ENCODE measurements at regions not wholly inside any gene's neighbourhood (a gene's known extent, or its start where the extent isn't known, plus 50 kb on each side); places are given as distances from the start of the nearest gene placed in this dataset.
"Not testable (repeated sequence)": the region's sequence is repeated elsewhere in the genome, so short reads cannot be mapped to it uniquely, and the experiment has no call there.

DNA sequence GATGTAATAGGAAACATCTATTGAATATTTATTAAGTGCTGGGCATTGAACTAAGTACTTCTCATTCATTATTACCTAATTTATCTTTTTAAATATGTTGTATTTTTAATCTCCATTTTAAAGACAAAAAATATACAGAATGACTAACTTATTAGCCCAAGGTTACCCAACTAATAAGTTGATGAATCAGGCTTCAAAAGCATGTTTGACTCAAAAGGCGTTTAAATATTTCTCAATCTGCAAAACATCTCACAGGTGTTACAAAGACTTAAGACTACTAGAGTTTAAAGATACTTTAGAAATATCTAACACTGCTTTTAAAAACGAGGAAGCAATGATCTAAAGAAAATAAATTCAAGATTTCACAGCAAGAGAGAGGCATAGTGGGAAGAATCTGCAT is 457.4 kb upstream of the DCN start:
- no peak for DNase-seq

DNA sequence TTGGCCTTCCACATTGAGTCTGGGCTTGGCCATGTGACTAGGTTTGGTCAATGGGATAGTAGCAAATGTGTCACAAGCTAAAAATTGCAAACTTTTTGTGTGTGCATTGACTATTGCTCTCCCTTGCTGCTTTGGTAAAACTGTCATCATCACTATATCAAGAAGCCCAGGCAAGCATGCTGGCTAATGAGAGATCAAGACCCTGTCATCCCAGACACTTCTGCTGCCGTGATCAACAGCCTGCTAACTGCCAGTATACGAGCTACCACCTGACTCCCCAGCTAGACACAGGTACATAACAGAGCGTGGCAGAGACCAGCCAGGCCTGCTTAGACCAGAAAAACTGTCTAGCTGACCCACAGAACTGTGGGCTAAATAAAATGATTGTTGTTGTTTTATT is 456.7 kb upstream of the DCN start:
- no peak for DNase-seq

DNA sequence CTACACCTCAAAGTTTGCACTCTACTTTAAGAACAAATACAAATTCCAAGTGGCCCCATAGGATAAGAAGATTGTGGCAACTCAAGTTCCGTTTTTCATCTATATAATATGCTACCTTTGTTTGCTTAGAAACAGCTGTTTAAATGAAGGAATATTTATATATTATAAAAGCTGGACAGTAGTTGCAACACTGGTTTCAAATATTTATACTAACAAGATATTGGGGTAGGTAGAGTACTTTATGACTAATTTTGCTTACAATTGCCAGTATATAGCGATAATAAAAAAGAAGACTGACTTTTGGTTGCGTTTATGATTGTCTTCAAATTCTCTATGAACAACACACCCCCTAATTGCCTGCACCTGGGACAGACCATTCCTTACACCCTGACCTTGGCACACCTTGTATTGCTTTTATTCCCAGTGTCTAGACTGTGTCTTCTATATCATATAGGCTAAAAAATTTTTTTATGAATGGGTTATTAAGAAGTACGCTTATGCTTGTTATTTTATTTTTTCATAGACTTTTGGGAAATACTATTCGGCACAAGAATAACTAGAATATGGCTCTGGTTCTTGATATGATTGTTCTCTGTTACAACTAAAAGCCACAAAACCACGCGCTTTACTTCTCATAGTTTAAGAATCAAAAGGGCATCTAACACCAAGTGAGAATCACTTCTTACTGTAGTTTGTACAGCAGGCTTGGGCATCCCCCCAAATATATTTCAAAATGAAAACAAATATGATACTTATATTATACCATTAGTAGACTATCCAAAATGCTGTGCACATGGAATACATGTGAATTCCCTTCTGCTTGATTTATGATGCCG is 455.4 kb upstream of the DCN start:
- DNase-seq: no peak

DNA sequence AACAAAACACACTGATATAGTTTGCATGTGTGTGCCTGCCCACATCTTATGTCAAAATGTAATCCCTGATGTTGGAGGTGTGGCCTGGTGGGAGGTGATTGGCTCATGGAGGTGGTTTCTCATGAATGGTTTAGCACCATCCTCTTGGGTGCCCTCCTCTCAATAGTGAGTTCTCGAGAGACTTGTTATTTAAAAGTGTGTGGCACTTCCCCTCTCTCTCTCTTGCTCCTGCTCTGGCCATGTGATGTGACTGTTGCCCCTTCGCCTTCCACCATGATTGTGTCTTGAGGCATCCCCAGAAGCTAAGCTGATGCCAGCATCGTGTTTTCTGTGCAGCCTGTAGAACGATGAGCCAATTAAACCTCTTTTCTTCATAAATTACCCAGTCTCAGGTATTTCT is 454.1 kb upstream of the DCN start:
- no peak for DNase-seq

- not testable (repeated sequence) for DNase-seq
Observed at GRCh38 chr12:91634386-91634713, 451.7 kb upstream of the DCN start.

DNA sequence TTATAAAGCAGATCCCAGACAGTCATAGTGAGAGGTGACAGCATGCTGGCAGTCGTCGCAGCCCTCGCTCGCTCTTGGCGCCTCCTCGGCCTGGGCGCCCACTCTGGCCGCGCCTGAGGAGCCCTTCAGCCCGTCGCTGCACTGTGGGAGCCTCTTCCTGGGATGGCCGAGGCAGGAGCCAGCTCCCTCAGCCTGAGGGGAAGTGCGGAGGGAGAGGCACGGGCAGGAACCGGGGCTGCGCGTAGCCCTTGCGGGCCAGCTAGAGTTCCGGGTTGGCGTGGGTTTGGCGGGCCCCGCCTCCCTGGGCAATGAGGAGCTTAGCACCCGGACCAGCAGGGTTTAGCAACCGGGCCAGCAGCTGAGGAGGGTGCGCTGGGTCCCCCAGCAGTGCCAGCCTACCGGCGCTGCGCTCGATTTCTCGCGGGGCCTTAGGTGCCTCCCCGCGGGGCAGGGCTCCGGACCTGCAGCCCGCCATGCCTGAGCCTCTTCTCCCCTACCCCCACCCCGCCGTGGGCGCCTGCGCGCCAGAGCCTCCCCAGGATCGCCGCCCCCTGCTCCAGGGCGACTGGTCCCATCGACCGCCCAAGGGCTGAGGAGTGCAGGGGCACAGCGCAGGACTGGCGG is 451.2 kb upstream of the DCN start:
- no peak for DNase-seq

GRCh38 chr12:91633206-91633605 is 450.6 kb upstream of the DCN start:
- no peak for DNase-seq

GRCh38 chr12:91632042-91632786 is 449.6 kb upstream of the DCN start:
- DNase-seq: no peak

DNA sequence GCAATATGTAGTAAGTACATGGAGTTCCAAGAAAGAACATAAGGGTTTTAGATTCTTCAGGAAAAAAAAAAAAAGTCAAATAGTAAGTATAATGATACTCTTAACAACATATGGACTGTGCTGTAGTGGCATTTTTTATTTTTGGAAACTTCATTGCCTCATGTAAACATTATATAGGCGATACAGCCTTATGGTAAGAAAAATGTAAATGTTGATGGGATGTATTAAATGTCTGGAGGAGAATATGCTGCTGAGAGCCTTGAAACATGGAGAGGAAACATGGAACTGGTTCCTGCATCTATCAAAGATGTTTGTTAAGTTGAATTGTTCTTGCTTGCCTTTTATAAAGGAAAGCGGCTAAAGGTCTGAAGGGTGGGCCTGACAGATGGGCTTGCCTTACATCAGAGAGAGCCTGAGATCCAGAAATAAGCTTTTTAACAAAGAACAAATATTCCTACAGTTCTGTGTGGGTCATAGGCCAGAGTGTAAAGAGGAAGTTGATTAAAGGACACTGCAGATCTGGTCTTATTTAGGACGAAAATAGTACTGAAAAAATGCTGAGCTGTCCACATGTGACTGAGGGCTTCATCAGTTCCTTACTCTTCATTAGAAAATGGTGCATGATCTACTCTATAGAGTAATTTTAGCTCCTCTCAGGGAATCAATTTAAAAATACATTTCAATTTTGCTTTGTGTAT is 448.1 kb upstream of the DCN start:
- DNase-seq: no peak

- DNase-seq: no peak
Observed at GRCh38 chr12:91630083-91630482, 447.5 kb upstream of the DCN start.

DNA sequence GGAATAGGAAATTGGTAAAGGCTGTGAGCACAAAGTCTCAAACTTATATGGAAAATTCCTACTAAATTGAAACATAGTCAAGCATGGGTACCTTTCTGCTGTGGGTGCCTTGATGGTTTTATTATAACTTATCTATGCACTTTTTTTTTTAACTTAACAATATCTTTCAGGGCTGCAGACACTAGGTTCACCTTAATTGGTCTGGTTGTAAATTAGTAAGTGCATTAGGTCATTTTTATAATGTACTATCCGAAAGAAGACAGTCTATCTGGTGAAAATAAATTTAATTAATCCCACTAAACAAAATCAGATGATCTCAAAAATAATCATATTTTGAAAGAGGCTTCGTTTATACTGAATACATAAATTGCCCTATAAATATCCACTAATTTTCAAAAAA is 446.8 kb upstream of the DCN start:
- DNase-seq: no peak

DNA sequence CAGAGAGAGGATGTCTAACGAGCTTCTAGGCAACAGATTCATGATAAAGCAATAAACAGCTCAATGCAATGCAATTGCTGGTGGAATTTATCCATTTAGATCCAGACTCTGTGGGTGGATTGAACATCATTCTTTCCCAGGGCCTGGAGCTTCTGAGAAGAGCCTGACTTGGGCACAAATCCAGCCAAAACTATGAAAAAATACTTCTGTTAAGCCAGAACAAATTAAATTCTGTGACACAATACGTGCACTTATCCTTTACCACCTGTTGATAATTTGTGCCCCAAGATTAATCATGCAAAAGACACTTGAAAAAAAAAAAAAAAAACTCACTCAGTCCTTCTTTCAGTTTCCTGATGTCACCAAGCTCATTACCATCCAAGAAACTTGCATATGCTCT is 446.0 kb upstream of the DCN start:
- DNase-seq: no peak

DNA sequence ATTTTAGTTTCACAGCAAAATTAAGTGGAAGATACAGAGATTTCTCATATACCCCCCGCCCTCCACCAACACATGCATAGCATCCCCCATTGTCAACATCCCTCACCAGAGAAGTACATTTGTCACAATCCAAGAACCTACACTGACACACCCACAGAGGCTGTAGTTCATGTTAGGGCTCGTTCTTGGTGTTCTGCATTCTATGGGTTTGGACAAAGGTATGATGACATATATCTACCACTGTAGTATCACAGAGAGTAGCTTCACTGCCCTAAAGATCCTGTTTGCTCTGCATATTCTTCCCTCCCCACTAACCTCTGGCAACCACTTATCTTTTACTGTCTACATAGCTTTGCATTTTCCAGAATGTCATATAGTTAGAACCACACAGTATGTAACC is 444.6 kb upstream of the DCN start:
- no peak for DNase-seq

GRCh38 chr12:91622981-91623380 is 440.4 kb upstream of the DCN start:
- DNase-seq: no peak

DNA sequence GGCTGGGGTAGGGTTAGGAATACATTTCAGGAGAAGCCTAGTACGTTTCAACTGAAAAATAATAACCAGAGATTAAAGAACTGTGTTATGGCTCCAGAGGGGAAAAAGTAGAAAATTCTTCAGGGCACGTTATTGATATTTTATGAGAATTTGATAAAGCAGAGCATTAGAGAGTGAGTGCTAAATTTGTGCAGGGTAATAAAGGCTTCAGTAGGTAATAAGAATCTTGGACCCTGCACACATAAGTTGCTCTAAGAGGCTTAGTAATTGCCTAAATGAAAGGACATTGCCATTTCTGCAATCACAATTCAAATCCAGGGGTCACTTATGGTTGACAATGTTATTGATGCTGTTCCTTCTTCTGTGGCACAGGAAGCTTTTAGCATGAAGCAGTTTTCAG is 439.4 kb upstream of the DCN start:
- no peak for DNase-seq

DNA sequence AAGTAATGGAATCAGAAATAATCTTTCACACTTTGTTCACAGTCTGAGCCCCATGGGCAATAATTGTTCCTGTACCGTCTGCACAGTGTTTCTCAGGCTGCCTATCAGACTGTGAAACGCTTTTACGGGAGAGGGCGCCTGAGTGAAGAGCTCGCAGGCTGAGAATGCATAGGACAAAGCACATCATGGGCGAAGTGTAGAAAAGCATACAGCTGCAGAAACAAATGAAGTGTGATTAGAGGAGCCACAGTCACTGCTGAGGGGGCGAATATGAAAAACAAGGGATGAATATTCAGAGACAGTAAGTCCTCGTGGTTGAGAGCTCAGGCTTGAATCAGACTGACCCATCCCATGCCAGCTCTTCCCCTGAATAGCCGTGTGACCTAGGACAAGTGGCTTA is 438.4 kb upstream of the DCN start:
- no peak for DNase-seq

DNA sequence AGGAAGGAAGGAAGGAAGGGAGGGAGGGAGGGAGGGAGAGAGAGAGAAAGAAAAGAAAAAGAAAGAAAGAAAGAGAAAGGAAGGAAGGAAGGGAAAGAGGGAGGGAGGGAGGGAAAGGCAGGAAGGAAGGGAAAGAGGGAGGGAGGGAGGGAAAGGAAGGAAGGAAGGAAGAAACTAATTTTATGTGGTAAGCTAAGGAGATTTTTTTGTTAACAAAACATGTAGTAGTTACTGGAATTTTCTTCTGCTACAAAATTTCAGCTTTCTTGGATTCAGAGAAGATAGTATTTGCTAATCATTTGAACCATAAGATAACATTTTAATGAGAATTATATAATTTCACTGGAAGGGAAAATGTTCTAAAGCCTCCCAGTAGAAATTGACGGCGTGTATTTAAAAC is 437.8 kb upstream of the DCN start:
- DNase-seq: no peak

- DNase-seq: no peak
Observed at GRCh38 chr12:91618281-91618680, 435.7 kb upstream of the DCN start.

- no peak for DNase-seq
Observed at GRCh38 chr12:91617818-91618217, 435.2 kb upstream of the DCN start.

DNA sequence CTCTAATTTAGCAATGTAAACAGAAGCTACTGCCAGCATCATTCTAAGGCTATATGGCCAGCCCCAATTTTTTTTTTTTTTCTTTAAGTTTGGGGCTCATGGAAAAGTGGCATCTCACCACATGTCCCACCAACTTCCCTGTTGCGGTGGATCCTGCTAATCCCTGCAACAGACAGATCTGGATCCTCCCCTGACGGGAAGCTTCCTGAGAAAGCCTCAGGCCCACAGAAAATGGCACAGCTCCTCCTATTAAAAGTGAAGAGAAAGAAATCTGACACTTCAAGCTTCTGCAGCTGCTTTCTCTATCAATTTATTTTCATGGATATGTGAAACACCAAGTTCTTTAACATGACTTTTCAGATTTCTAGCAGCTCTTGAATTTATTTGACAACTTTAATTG is 433.8 kb upstream of the DCN start:
- DNase-seq: no peak

DNA sequence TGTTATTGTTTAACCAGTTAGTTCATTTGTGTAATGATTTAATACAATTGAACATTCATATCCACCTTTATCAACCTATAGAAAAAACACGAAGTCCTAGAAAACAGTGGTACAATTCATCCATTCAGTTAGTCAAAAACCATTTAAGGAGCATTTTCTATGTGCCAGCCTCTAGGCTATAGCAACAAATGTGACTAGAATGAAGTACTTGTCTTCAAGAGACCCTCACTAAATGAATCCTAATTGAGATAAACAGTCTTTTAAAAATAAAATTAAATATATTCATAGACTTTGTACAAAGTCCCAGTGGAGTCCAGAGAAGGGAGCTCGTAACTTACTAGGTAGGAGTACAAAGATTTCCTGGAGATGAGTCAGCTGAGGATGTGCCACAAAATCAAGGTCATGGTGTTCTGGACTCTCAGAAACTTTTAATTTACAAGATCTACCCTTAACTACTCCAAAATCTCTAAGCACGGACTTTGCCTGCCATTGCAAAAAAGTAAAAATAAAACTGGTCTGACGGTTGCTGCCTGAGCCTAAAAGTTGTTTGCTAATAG is 430.7 kb upstream of the DCN start:
- DNase-seq: no peak

DNA sequence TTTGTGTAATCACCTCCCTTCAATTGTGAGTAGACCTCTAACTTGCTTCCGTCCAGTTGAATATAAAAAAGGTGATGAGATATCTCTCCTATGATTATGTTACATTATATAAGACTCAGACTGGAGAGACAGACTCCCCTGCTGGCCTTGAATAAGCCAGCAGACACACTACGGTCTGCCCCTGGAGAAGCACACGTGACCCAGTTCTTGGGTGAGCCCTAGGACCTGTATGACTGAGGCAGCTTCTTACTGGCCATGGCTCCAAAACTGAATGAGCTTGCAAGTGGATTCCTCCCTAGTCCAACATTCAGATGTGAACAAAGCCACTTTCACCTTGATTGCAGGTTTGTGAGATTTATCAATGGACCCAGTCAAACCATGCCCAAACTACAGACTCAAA is 427.9 kb upstream of the DCN start:
- no peak for DNase-seq

- no peak for DNase-seq
Observed at GRCh38 chr12:91609283-91609682, 426.7 kb upstream of the DCN start.

All from T1000 (cell line).